Psoas muscle (tissue), 7 donors: ENCODE measurements at regions not wholly inside any gene's neighbourhood (a gene's known extent, or its start where the extent isn't known, plus 50 kb on each side); places are given as distances from the start of the nearest gene placed in this dataset.

Experiments used
- ATAC-seq, 4 donors: fragments of 200-7000 bp; cut with Tn5 transposase; one replicate each; pipeline ENCODE4 v1.9.1; 2020; ENCODE audit warnings: moderate library complexity in 3 of 4, mild to moderate bottlenecking in 2 of 4
- DNase-seq, 2 donors: peaks; one replicate each; pipeline ENCODE4 v3.0.0-alpha.2; 2020
- H3K27ac ChIP-seq: fragments of 200-600 bp; one replicate; pipeline ENCODE4 v1.8.0; 2022
- H3K27me3 ChIP-seq, 3 donors: fragments of 200-600 bp in 1 of 3; one replicate each; pipeline versions ENCODE4 v1.6.1 to v1.8.0; 2013 to 2022; ENCODE audit warnings: low read length in 2 of 3, mild to moderate bottlenecking in 2 of 3, moderate library complexity in 1 of 3; ENCODE audit not compliant: insufficient read depth in 3 of 3
- H3K36me3 ChIP-seq, 2 donors: fragments of 200-600 bp in 1 of 2; one replicate each; pipeline versions ENCODE4 v1.6.1 to v1.8.0; 2013 to 2022; ENCODE audit warnings: low read depth in 1 of 2, mild to moderate bottlenecking in 1 of 2, moderate library complexity in 1 of 2; ENCODE audit not compliant: insufficient read depth in 1 of 2
- H3K4me1 ChIP-seq: fragments of 200-600 bp; one replicate; pipeline ENCODE4 v1.8.0; 2022
- H3K4me3 ChIP-seq: fragments of 200-600 bp; one replicate; pipeline ENCODE4 v1.8.0; 2022; ENCODE audit warnings: mild to moderate bottlenecking
- H3K9me3 ChIP-seq: fragments of 200-600 bp; one replicate; pipeline ENCODE4 v1.8.0; 2022
- CTCF ChIP-seq: fragments of 200-600 bp; IDR thresholded peaks from one replicate; pipeline ENCODE4 v1.8.0; 2022; ENCODE audit warnings: antibody characterized with exemption
- WGBS, 3 donors: extraction: QIAGEN DNeasy Blood & Tissue Kit; methylation state at CpG; one replicate each; pipeline versions ENCODE4 v1.1.6 to v1.1.7; 2013; 5-methylcytosine and 5-hydroxymethylcytosine counted together
- intact Hi-C, 2 donors: fragments of 100-400 bp; cut with DNase I; formaldehyde crosslinking; loops; one replicate each; pipeline versions ENCODE4 v1.11.0 to v1.14.2; 2022
- donor health status: healthy with polysubstance abuse.
- donor health status: DM: no; HTN: no; CAD: no; lungs with moderate emphysema.
- donor health status: Bipolar disorder and iron deficiency.
- donor health status: healthy.
- donor health status: DM: yes; HTN: yes; CAD: no.
- donor health status: DM: no; HTN: no; CAD: no.
- donor health status: DM: yes; HTN: yes; CAD: no.

DNA sequence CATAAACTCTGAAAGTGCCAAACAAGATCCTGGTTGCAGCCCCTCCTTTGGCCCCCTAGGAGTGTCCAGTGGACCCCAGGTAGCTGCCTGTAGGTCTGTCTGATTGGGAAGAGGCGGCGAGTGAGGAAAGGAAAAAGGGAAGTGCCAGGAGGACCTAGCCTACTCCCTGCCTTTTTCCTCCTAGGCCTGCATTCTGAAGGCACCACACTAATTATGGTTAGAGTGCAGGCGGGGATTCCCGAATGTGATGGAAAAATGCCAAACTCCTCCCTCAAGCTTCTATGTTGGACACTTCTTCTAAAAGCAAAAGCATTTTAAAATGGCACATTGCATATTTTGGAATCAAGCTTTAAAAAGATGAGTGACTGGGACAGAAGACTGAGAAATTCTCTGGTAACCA is 83.2 kb upstream of the SMIM15 start:
- intact Hi-C loops = no loop called here
- H3K27ac ChIP-seq = no peak overlapping the region
- WGBS, 3 donors = 36 to 48% (median 42%) methylated on average over 4 of the region's 4 CpGs
- ATAC-seq (no peak), DNase-seq (no peak)
- H3K27me3 ChIP-seq = no peaks in the 10 kb centered on the region
- TF ChIP-seq CTCF = no peak
- peaks cover 10% of the 10 kb centered on the region for H3K9me3 ChIP-seq
- H3K4me1 ChIP-seq = no peaks in the 10 kb centered on the region
- H3K4me3 ChIP-seq = no peak overlapping the region
- H3K36me3 ChIP-seq = no peaks in the 10 kb centered on the region

DNA sequence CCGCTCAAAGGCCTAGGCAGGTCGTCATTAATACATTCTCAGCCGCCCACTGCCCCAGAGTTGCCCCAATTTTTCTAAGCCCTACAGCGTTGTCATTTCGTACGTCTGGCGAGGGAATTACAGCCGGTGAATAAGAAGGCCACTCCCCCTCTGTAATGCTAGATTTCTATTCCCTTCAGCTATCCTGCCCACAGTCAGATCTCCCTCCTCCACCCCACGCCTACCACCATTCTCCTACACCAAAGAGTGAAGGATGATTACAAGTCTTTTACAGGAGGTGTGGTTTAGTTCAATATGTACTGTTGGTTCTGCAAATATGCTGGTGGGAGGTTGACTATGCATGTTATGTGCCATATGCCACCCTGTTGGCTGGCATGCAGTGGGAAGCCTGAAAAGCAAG is 83.7 kb upstream of the SMIM15 start:
- intact Hi-C loops = no loop called here
- ATAC-seq = no peak
- no peaks in the 10 kb centered on the region for H3K4me1 ChIP-seq
- no peak for TF ChIP-seq CTCF
- H3K27ac ChIP-seq = no peak overlapping the region
- H3K4me3 ChIP-seq = no peak overlapping the region
- H3K9me3 ChIP-seq = peaks cover 10% of the 10 kb centered on the region
- no peak for DNase-seq
- H3K36me3 ChIP-seq = no peaks in the 10 kb centered on the region
- H3K27me3 ChIP-seq = no peaks in the 10 kb centered on the region
- 42 to 58% (median 50%) methylated on average over 9 of the region's 9 CpGs for WGBS, 3 donors

GRCh38 chr5:61246768-61247307 is 84.6 kb upstream of the SMIM15 start:
- no peaks in the 10 kb centered on the region for H3K36me3 ChIP-seq
- intact Hi-C loops = no loop called here
- H3K4me1 ChIP-seq = no peaks in the 10 kb centered on the region
- H3K27ac ChIP-seq = no peak overlapping the region
- H3K4me3 ChIP-seq = no peak overlapping the region
- 95 to 97% (median 95%) methylated on average over 6 of the region's 6 CpGs for WGBS, 3 donors
- no peak for TF ChIP-seq CTCF
- DNase-seq = no peak
- no peak for ATAC-seq
- peaks cover 0 to 2% (median 0%) of the 10 kb centered on the region in 3 donors for H3K27me3 ChIP-seq
- H3K9me3 ChIP-seq = peaks cover 10% of the 10 kb centered on the region

DNA sequence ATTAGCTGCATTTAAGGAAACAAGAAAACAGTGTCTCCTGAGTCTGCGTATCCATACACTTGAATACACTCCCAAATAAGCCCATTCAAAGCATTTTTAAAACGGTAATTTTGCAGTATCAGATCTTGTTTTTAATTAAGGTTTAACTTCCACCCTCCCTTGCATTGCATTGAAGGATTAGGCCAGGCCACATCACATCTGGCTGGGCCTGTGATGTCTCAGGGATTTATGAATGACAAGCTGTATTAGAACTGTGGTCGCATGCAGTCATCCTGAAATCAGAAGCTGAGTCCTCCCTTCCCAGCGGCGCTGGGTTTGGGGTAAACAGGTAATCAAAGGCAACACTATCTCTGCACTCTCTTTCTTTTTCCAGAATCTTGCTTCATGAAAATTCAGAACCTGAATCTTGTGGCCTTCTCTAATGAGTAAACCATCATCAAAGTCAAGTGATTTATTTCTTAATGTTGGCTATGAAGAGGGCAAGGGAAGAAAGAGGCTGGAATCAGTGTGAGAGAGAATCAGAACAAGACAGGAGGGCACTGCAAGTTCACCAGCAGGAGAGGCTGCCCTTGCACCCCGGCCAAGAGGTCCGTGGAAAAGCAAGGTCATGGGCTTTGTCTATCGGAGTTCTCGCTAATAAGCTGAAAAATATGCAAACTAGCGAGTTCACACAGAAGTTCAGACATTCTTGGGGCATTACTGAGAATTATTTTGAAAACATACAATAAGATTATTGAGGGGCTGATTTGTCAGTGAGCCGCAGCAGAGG is 80.0 kb upstream of the ZSWIM6 start:
- H3K4me1 ChIP-seq = no peaks in the 10 kb centered on the region
- TF ChIP-seq CTCF = no peak
- no peak for ATAC-seq
- H3K4me3 ChIP-seq = no peak overlapping the region
- peaks cover 0 to 4% (median 2%) of the 10 kb centered on the region in 3 donors for H3K27me3 ChIP-seq
- peaks cover 7% of the 10 kb centered on the region for H3K9me3 ChIP-seq
- no peak for DNase-seq
- H3K36me3 ChIP-seq = no peaks in the 10 kb centered on the region
- intact Hi-C loops = no loop called here
- WGBS, 3 donors = 65 to 70% (median 69%) methylated on average over 11 of the region's 11 CpGs
- no peak overlapping the region for H3K27ac ChIP-seq

DNA sequence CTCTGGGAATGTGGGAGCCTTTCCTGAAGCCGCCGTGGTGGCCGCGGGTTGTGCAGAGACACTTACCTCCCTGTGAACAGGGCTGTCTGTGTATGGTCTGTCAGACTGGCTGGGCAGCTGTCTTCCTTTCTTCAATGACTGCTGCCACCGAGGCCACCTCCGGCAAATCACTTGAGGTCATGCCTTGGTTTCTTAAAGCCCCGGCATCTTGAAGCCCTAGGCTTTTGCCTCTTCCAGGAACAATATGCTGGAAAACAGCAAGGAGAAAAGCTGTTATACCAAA is 79.5 kb upstream of the ZSWIM6 start:
- ATAC-seq = no peak
- no peaks in the 10 kb centered on the region for H3K4me1 ChIP-seq
- no peak overlapping the region for H3K4me3 ChIP-seq
- WGBS, 3 donors = 56 to 72% (median 57%) methylated on average over 7 of the region's 7 CpGs
- TF ChIP-seq CTCF = no peak
- no peaks in the 10 kb centered on the region for H3K36me3 ChIP-seq
- intact Hi-C loops = no loop called here
- no peak overlapping the region for H3K27ac ChIP-seq
- no peak for DNase-seq
- peaks cover 7% of the 10 kb centered on the region for H3K9me3 ChIP-seq
- peaks cover 0 to 4% (median 2%) of the 10 kb centered on the region in 3 donors for H3K27me3 ChIP-seq
